ENCODE measurements at regions not wholly inside any gene's neighbourhood (a gene's known extent, or its start where the extent isn't known, plus 50 kb on each side); places are given as distances from the start of the nearest gene placed in this dataset.

DNA sequence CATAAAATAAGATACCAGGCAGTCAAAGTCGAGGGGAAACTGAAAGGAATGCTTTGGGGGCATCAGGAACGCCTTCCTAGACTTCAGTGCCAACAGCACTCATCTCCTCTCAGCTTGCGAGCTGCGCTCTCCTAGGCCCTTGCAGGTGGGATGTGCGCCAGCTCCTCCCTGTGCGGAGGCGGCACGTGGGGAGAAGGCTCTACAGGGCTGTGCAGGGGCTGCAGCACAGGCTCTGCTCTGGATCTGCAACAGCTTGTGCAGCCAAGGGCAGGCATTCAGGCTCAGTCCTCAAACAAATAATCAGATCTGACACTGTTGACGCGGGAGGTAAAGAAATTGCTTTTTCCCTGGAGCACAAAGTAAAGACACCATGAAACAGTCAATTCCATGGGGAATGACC is 144.8 kb downstream of the TTLL2 start:
- TF ChIP-seq, protein P1, sequence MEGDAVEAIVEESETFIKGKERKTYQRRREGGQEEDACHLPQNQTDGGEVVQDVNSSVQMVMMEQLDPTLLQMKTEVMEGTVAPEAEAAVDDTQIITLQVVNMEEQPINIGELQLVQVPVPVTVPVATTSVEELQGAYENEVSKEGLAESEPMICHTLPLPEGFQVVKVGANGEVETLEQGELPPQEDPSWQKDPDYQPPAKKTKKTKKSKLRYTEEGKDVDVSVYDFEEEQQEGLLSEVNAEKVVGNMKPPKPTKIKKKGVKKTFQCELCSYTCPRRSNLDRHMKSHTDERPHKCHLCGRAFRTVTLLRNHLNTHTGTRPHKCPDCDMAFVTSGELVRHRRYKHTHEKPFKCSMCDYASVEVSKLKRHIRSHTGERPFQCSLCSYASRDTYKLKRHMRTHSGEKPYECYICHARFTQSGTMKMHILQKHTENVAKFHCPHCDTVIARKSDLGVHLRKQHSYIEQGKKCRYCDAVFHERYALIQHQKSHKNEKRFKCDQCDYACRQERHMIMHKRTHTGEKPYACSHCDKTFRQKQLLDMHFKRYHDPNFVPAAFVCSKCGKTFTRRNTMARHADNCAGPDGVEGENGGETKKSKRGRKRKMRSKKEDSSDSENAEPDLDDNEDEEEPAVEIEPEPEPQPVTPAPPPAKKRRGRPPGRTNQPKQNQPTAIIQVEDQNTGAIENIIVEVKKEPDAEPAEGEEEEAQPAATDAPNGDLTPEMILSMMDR (IDR thresholded peaks at IDR 0.05; ENCODE audit: borderline replicate concordance, extremely low read depth, low read length, poor library complexity, severe bottlenecking), result no peak
- no peak for TF ChIP-seq EZH2 (IDR thresholded peaks at IDR 0.05; ENCODE audit: borderline replicate concordance, low read depth, low read length, severe bottlenecking)
